Nephron progenitor cell (in vitro differentiated cells): ENCODE measurements at regions not wholly inside any gene's neighbourhood (a gene's known extent, or its start where the extent isn't known, plus 50 kb on each side); places are given as distances from the start of the nearest gene placed in this dataset.
A peak's percentile ranks its signal among the peaks of the same experiment; 100 is the strongest.

Source experiments
- DNase-seq: peaks from one replicate; pipeline ENCODE4 v3.0.0; 2021
- H3K27ac Mint-ChIP-seq: 2 replicates; pipeline ENCODE4 v1.8.0; 2021; ENCODE audit warnings: mild to moderate bottlenecking, moderate library complexity, mixed read lengths
- H3K27me3 Mint-ChIP-seq: 2 replicates; pipeline ENCODE4 v1.8.0; 2021; ENCODE audit warnings: mild to moderate bottlenecking, low read depth, mixed read lengths; ENCODE audit not compliant: poor library complexity
- H3K36me3 Mint-ChIP-seq: 2 replicates; pipeline ENCODE4 v1.8.0; 2021; ENCODE audit warnings: low read depth, mixed read lengths
- H3K4me1 Mint-ChIP-seq: 2 replicates; pipeline ENCODE4 v1.8.0; 2021; ENCODE audit warnings: mixed read lengths
- H3K4me3 Mint-ChIP-seq: 2 replicates; pipeline ENCODE4 v1.8.0; 2021; ENCODE audit warnings: mild to moderate bottlenecking, moderate library complexity, mixed read lengths
- H3K9me3 Mint-ChIP-seq: 2 replicates; pipeline ENCODE4 v1.8.0; 2021; ENCODE audit warnings: mild to moderate bottlenecking, moderate library complexity, mixed read lengths
- TF ChIP-seq, protein P1 (sequence below): fragments of 200-600 bp; sonication (generic); IDR thresholded peaks from 2 replicates; pipeline ENCODE4 v1.5.0; 2021; ENCODE audit warnings: antibody characterized with exemption

- DNase-seq = no peak
- Mint-ChIP-seq H3K9me3 (no peaks in the 10 kb centered on the region), H3K4me3 (no peak overlapping the region), H3K36me3 (no peaks in the 10 kb centered on the region), H3K27me3 (peaks cover 9% of the 10 kb centered on the region), H3K4me1 (peaks cover 80% of the 10 kb centered on the region), H3K27ac (peak overlapping the region; percentile 92)
- TF ChIP-seq, protein P1, sequence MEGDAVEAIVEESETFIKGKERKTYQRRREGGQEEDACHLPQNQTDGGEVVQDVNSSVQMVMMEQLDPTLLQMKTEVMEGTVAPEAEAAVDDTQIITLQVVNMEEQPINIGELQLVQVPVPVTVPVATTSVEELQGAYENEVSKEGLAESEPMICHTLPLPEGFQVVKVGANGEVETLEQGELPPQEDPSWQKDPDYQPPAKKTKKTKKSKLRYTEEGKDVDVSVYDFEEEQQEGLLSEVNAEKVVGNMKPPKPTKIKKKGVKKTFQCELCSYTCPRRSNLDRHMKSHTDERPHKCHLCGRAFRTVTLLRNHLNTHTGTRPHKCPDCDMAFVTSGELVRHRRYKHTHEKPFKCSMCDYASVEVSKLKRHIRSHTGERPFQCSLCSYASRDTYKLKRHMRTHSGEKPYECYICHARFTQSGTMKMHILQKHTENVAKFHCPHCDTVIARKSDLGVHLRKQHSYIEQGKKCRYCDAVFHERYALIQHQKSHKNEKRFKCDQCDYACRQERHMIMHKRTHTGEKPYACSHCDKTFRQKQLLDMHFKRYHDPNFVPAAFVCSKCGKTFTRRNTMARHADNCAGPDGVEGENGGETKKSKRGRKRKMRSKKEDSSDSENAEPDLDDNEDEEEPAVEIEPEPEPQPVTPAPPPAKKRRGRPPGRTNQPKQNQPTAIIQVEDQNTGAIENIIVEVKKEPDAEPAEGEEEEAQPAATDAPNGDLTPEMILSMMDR = no peak
Observed at GRCh38 chr5:142387024-142387682, 62.3 kb upstream of the SPRY4 start.

- Mint-ChIP-seq H3K4me1 (peaks cover 75% of the 10 kb centered on the region), H3K9me3 (no peaks in the 10 kb centered on the region), H3K27me3 (peaks cover 9% of the 10 kb centered on the region), H3K36me3 (no peaks in the 10 kb centered on the region), H3K4me3 (no peak overlapping the region), H3K27ac (peak overlapping the region; percentile 92)
- TF ChIP-seq, protein P1 = no peak
- no peak for DNase-seq
Observed at GRCh38 chr5:142386137-142387023, 61.6 kb upstream of the SPRY4 start.

- Mint-ChIP-seq H3K9me3 (no peaks in the 10 kb centered on the region), H3K4me1 (peaks cover 63% of the 10 kb centered on the region), H3K27me3 (peaks cover 9% of the 10 kb centered on the region), H3K36me3 (no peaks in the 10 kb centered on the region), H3K27ac (no peak overlapping the region), H3K4me3 (no peak overlapping the region)
- TF ChIP-seq, protein P1 = no peak
- no peak for DNase-seq
Observed at GRCh38 chr5:142385194-142385593, 60.4 kb upstream of the SPRY4 start.

DNA sequence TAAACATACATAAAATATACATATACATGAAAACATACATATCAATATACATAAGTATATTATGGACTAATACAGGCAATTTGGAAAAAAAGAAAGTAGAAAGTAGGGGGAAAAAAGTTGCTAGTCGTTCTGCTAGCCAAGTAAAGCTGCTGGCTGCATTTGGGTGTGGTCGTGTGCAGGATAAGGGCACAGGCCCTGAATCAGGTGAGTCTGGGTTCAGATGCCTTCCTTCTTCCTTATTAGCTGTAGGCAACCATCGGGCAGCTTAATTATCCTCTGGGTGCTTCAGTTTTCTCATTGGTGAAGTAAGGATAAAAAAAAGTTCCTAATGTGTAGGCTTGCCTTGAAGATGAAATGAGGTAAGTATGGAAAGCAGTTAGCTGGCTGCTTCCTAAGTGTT is 59.2 kb upstream of the SPRY4 start:
- peaks cover 6% of the 10 kb centered on the region for H3K9me3 Mint-ChIP-seq
- no peak overlapping the region for H3K4me3 Mint-ChIP-seq
- TF ChIP-seq, protein P1 = no peak
- peaks cover 9% of the 10 kb centered on the region for H3K27me3 Mint-ChIP-seq
- H3K36me3 Mint-ChIP-seq = peaks cover 6% of the 10 kb centered on the region
- H3K27ac Mint-ChIP-seq = no peak overlapping the region
- DNase-seq = no peak
- peaks cover 51% of the 10 kb centered on the region for H3K4me1 Mint-ChIP-seq

DNA sequence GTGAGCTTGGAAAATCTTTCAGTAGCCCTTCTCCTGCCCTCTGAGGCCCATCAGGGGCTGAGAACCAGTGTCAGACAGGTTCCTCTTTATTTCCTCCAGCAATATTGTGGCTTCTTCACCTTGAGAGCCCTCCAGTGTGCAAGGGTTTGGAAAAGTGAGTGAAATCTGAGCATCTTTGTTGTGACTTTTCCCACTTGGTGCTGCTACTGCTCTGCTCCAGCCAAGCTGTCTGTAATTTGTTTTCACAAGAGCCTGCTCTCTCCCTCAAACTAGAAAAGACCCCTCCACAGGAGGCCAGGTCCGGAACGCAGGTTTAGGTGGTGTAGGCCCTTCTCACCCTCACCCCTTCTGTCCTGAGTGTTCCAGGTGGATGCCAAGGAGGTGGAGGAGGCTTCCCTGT is 57.4 kb upstream of the SPRY4 start:
- H3K27ac Mint-ChIP-seq = peak overlapping the region; percentile 98
- peaks cover 39% of the 10 kb centered on the region for H3K4me1 Mint-ChIP-seq
- no peak overlapping the region for H3K4me3 Mint-ChIP-seq
- no peak for DNase-seq
- H3K27me3 Mint-ChIP-seq = peaks cover 4% of the 10 kb centered on the region
- peaks cover 6% of the 10 kb centered on the region for H3K9me3 Mint-ChIP-seq
- TF ChIP-seq, protein P1 = no peak
- H3K36me3 Mint-ChIP-seq = peaks cover 6% of the 10 kb centered on the region
